GM12892 (cell line): ENCODE measurements at regions not wholly inside any gene's neighbourhood (a gene's known extent, or its start where the extent isn't known, plus 50 kb on each side); places are given as distances from the start of the nearest gene placed in this dataset.

Experiments used
- POLR2A ChIP-seq: IDR thresholded peaks from 2 replicates; pipeline ENCODE4 v1.6.1; 2011; ENCODE audit warnings: low read depth, low read length, control low read depth
- POLR2AphosphoS5 ChIP-seq: IDR thresholded peaks from 2 replicates; pipeline ENCODE4 v1.6.1; 2011; ENCODE audit warnings: low read depth, low read length, control low read depth
- TAF1 ChIP-seq: IDR thresholded peaks from 2 replicates; pipeline ENCODE4 v1.6.1; 2011; ENCODE audit warnings: low read depth, mild to moderate bottlenecking, control low read depth, low read length, borderline replicate concordance

DNA sequence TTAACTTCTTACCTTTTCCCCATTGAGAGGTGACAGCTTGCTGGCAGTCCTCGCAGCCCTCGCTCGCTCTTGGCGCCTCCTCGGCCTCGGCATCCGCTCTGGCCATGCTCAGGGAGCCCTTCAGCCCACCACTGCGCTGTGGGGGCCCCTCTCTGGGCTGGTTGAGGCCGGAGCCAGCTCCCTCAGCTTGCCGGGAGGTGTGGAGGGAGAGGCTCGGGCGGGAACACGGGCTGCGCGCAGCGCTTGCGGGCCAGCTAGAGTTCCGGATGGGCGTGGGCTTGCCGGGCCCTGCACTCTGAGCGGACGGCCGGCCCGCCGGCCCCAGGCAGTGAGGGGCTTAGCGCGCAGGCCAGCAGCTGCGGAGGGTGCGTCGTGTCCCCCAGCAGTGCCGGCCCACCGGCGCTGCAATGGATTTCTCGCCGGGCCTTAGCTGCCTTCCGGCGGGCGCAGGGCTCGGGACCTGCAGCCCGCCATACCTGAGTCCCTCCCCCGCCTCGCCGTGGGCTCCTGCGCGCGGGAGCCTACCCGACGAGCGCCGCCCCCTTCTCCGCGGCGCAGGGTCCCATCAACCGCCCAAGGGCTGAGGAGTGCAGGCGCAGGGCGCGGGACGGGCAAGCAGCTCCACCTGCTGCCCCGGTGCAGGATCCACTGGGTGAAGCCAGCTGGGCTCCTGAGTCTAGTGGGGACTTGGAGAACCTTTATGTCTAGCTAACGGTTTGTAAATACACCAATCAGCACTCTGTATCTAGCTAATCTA is 335.0 kb downstream of the CBLN2 start:
- TF ChIP-seq POLR2AphosphoS5 (no peak), POLR2A (no peak), TAF1 (no peak)
